NCI-H2196 treated with DMSO at 0.1 percent for 48 hours (cell line): ENCODE measurements at regions not wholly inside any gene's neighbourhood (a gene's known extent, or its start where the extent isn't known, plus 50 kb on each side); places are given as distances from the start of the nearest gene placed in this dataset.

Source experiments
- DNase-seq: peaks from one replicate; lab custom pipeline; 2025; ENCODE audit not compliant: unreplicated experiment; lab: John Stamatoyannopoulos, UW

- no peak for DNase-seq
These were observed 386.2 kb upstream of the CCDC196 start for GRCh38 chr14:66099931-66100330.

GRCh38 chr14:66101662-66102061, 384.5 kb upstream of the CCDC196 start:
- DNase-seq = no peak

- DNase-seq = no peak
These were observed 381.7 kb upstream of the CCDC196 start for GRCh38 chr14:66104486-66104885.

GRCh38 chr14:66105815-66106214, 380.4 kb upstream of the CCDC196 start:
- no peak for DNase-seq

GRCh38 chr14:66109426-66109825, 376.7 kb upstream of the CCDC196 start:
- no peak for DNase-seq

DNA sequence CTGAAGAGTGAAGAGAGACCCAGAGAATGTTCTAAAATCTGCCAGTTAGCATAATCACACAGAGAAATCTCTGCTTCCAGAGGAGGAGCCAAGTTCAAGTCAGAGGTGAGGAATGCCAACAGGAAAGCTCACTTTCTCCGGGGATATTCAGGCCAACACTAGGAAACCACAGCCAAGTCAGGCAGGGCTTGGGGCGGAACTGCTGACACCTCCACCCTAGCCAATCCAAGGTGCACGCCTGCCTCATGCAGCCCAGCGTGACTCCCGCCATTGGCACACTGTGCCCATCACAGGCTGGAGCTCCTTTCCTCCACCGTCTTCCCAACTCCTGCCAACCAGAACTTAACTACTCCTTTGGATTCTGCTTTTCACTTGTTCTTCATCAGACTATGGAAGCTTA, 374.3 kb upstream of the CCDC196 start:
- no peak for DNase-seq

- DNase-seq = no peak
These were observed 372.1 kb upstream of the CCDC196 start for GRCh38 chr14:66114071-66114470.

- no peak for DNase-seq
These were observed 370.2 kb upstream of the CCDC196 start for GRCh38 chr14:66115740-66116502.

- DNase-seq = no peak
These were observed 369.4 kb upstream of the CCDC196 start for GRCh38 chr14:66116732-66117131.

DNA sequence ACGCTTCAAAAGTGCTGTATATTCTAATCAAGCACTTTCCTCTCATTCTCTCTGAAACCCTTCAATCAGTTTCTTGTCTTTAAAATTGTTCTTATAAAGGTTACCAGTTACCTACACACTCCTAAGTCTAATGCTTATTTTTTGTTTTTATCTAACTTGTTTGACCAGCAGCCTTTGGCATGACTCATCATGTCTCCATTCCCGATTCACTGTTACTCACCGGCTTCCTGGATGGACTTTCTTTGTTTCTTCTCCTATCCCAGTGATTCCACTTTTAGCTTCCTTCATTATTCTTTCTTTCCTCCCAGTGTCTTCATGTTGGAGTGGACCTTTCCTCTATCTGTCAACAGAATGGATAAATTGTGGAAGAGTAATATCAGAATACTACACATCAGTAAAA, 368.6 kb upstream of the CCDC196 start:
- DNase-seq = no peak

- DNase-seq = no peak
These were observed 366.5 kb upstream of the CCDC196 start for GRCh38 chr14:66119606-66120231.

DNA sequence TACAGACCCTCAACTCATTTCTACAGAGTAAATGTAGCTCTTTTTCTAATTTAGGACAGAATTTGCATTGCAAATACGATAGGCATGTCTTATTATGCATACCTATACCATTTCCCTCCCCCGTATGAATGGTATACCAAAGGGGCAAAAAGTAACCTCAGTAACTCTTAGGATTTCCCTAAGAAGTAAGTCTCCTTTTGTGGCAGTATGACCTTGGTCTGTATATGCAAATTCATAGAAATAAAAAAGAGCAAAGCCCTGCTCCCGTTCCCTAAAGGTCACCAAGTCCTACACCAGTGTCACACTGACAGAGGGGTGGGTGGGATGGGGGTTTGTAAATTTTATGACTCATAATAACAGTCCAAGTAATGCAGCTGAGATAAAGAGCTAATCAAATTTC, 365.8 kb upstream of the CCDC196 start:
- DNase-seq = no peak

GRCh38 chr14:66121859-66122258, 364.3 kb upstream of the CCDC196 start:
- DNase-seq = no peak

DNA sequence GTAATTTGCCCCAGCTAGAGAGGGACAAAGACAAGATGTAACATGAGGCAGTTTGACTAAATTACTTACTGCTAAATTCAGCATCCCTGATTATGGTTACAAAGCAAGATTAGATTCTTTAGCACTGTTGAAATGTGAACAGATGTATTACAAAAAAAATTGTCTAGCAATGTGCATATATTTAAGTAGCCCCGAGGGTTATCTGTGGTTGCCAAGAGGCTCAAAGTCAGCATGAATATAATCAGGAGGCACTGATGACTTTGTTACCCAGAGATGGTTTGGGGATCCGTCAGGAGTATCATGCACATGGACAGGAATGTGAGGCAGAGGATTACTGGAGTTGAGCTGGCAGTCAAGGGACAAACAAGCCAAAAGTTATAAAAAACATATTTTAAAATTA, 356.9 kb upstream of the CCDC196 start:
- DNase-seq = no peak

GRCh38 chr14:66131111-66131510, 355.1 kb upstream of the CCDC196 start:
- DNase-seq = no peak

GRCh38 chr14:66133666-66134065, 352.5 kb upstream of the CCDC196 start:
- no peak for DNase-seq

GRCh38 chr14:66135831-66136230, 350.3 kb upstream of the CCDC196 start:
- no peak for DNase-seq

DNA sequence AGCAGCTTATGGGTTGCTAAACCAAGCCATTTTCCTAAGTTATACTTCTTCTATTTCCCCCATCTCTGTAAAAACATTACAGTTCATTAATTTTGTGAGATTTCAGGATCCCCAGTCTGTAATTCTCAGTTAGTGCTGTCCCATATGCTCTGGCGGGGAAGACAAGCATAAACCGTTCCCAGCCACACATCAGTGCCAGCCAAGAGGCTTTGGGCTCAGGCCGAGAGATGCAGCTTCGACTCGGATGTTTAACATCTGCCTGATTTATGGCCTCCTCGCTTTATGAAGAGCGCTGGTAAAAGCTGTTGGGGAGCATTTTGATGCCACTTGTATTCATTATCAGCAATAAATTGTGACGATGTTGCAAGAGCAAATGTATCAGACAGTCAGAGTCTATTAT, 349.1 kb upstream of the CCDC196 start:
- no peak for DNase-seq

DNA sequence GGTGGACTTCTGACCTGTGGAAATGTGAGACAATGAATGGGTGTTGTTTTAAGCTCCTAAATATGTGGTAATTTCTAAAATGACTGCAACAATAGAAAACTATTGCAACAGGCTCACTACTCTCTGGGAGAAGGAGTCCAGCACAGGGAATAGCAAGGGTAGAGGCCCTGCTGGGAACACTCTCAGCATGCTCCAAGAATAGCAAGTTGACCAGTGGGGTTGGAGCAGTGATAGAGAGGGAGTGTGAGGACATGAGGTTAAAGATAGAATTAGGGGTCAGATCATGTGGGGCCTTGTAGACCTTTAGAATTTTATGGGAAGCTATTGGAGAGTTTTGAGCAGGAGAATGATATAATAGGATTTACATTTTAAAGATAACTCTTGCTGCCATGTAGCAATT, 346.7 kb upstream of the CCDC196 start:
- DNase-seq = no peak

DNA sequence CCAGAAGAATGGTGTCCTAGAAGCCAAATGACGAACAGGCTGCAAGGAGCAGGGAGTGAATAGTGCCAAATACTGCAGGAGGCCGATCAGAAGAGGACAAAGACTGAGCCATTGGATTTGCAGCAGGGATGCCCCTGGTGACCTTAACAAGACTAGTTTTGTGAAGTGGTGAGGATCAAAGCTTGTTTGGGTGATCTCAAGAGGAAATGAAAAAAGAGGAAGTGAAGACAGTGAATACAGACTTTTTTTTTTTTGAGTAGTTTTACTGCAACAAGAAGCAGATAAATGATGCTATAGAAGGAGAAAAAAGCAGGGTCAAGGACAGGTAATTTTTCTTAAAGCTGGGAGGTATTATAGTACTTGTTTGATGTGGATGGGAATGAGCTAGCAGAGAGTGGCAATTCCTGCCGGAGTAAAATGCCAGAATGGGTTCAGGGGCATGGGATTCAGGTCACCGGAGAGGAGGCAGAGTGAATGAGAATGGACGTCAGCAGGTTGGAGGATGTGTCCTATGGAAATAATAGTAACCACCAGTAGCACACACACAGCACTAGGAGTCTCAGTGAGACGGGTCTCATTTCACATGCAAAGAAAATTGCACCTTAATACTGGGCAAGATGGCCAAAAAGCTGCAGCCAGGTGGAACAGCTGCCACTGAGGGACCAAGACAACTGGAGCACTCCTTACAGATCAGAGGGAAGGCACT, 345.8 kb upstream of the CCDC196 start:
- no peak for DNase-seq

DNA sequence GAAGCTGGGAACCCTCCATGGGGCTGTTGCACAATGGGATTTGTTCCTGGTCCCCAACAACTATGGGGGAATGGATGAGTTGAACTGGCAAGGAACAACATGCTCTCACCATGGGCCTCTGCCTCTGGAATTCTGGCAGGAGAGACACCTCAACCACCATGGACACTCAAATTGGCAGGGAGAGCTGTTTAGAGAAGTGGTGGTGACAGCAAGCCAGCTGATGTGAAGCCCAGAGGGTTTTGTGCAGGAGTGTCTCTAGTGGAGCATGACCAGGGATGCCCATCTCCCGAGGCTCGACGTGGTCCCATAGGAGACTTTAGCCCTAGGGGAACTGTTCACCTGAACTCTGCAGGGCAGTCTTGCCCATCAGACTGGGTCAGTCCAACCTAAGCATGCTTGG, 345.2 kb upstream of the CCDC196 start:
- no peak for DNase-seq

- no peak for DNase-seq
These were observed 344.4 kb upstream of the CCDC196 start for GRCh38 chr14:66141733-66142132.
